ENCODE measurements at regions not wholly inside any gene's neighbourhood (a gene's known extent, or its start where the extent isn't known, plus 50 kb on each side); places are given as distances from the start of the nearest gene placed in this dataset.

GRCh38 chr4:14802596-14802995 lies 199.7 kb upstream of the CPEB2 start:
- Mint-ChIP-seq H3K4me1 (no peaks in the 10 kb centered on the region), H3K9me3 (peaks cover 29 to 31% of the 10 kb centered on the region in 2 experiments), H3K27ac (no peak overlapping the region), H3K4me3 (no peak overlapping the region), H3K36me3 (ENCODE audit: insufficient read depth in 1 of 3, low read depth in 3 of 3) (peaks cover 8 to 20% (median 15%) of the 10 kb centered on the region in 3 experiments), H3K27me3 (ENCODE audit: low read depth) (no peaks in the 10 kb centered on the region)
- H3K23ac ChIP-seq (ENCODE audit: insufficient read length, low read depth, low read length): no peak overlapping the region
- no peaks in the 10 kb centered on the region for H4K20me1 ChIP-seq (ENCODE audit: control insufficient read depth, insufficient read depth, insufficient read length)
- DNase-seq: no peak
- H2BK5ac ChIP-seq (ENCODE audit: insufficient read length, low read length): no peak overlapping the region
- no peak overlapping the region for H3K4ac ChIP-seq (ENCODE audit: low read depth, low read length)
- H3K79me2 ChIP-seq (ENCODE audit: insufficient read depth, low read length): no peaks in the 10 kb centered on the region
- H4K5ac ChIP-seq (ENCODE audit: insufficient read length, low read depth, low read length): no peak overlapping the region
- H4K91ac ChIP-seq (ENCODE audit: insufficient read length, low read depth, low read length): no peak overlapping the region
- H3K4me1 ChIP-seq (ENCODE audit: insufficient read depth, low read length): no peaks in the 10 kb centered on the region
- no peak overlapping the region for H2BK120ac ChIP-seq (ENCODE audit: low read depth, low read length, poor library complexity, severe bottlenecking)
- H4K8ac ChIP-seq (replicated peaks; ENCODE audit: insufficient read length, low read depth, low read length): no peak overlapping the region
- no peak overlapping the region for H2BK15ac ChIP-seq (ENCODE audit: low read depth, low read length)
- no CpG with 5 or more reads among the region's 2 CpGs for WGBS (ENCODE audit: extremely low coverage, insufficient read length, low lambda C conversion rate)
- H3K23me2 ChIP-seq (ENCODE audit: insufficient read length, low read depth, low read length, poor library complexity, severe bottlenecking): no peaks in the 10 kb centered on the region
- H3K4me2 ChIP-seq (ENCODE audit: insufficient read depth, insufficient read length, low read length): no peak overlapping the region
- H2BK20ac ChIP-seq (ENCODE audit: low read depth, low read length, poor library complexity, severe bottlenecking): no peak overlapping the region
- no peak overlapping the region for H3K9ac ChIP-seq (ENCODE audit: extremely low read depth, insufficient read length, low read length)
- no peak overlapping the region for H2AK5ac ChIP-seq (ENCODE audit: insufficient read length, low read length)
- H3K27ac ChIP-seq (ENCODE audit: insufficient read length, low read depth, low read length): no peak overlapping the region
- peaks cover 9% of the 10 kb centered on the region for H3K9me3 ChIP-seq (ENCODE audit: control insufficient read depth, low read depth, low read length)
- no peak overlapping the region for H3K14ac ChIP-seq (ENCODE audit: insufficient read depth, low read length)
- H3K27me3 ChIP-seq (ENCODE audit: insufficient read depth, low read length): no peaks in the 10 kb centered on the region
- H2BK12ac ChIP-seq (ENCODE audit: insufficient read length, low read depth, low read length): no peak overlapping the region
- no peak overlapping the region for H3T11ph ChIP-seq (ENCODE audit: low read length)
- H2AFZ ChIP-seq (ENCODE audit: low read length): no peak overlapping the region
- no peak overlapping the region for H3K18ac ChIP-seq (ENCODE audit: insufficient read length, low read depth, low read length)
- H3K56ac ChIP-seq (ENCODE audit: insufficient read length, low read depth, low read length): no peak overlapping the region
- no peaks in the 10 kb centered on the region for H3K79me1 ChIP-seq (ENCODE audit: insufficient read depth, low read depth, low read length, poor library complexity, severe bottlenecking)
- no peak for TF ChIP-seq CTCF (conservative IDR thresholded peaks at IDR 0.05)

All from H9 (cell line).